Activated naive CD8-positive, alpha-beta T cell treated with anti-CD3 and anti-CD28 coated beads, Interleukin-2, amount 50 U/mL, for 24 hours (primary cell): ENCODE measurements at regions not wholly inside any gene's neighbourhood (a gene's known extent, or its start where the extent isn't known, plus 50 kb on each side); places are given as distances from the start of the nearest gene placed in this dataset.

ENCODE experiments used
- ATAC-seq: fragments of 150-1000 bp; cut with Tn5 transposase; one replicate; pipeline ENCODE4 v1.10.0; 2021
- DNase-seq: peaks from one replicate; pipeline ENCODE4 v3.0.0; 2021
- H3K27ac Mint-ChIP-seq: one replicate; pipeline ENCODE4 v1.8.0; 2021; ENCODE audit warnings: mild to moderate bottlenecking, mixed read lengths
- H3K27me3 Mint-ChIP-seq: one replicate; pipeline ENCODE4 v1.8.0; 2021; ENCODE audit warnings: mixed read lengths
- H3K36me3 Mint-ChIP-seq: one replicate; pipeline ENCODE4 v1.8.0; 2021; ENCODE audit warnings: low read depth, mixed read lengths
- H3K4me1 Mint-ChIP-seq: one replicate; pipeline ENCODE4 v1.8.0; 2021; ENCODE audit warnings: mixed read lengths
- H3K4me3 Mint-ChIP-seq: one replicate; pipeline ENCODE4 v1.8.0; 2021; ENCODE audit warnings: mild to moderate bottlenecking, moderate library complexity, mixed read lengths
- H3K9me3 Mint-ChIP-seq: one replicate; pipeline ENCODE4 v1.8.0; 2021; ENCODE audit warnings: mixed read lengths

GRCh38 chr10:42980553-42981357, 96.1 kb upstream of the RET start:
- no peaks in the 10 kb centered on the region for H3K27me3 Mint-ChIP-seq
- H3K4me3 Mint-ChIP-seq: no peak overlapping the region
- no peaks in the 10 kb centered on the region for H3K4me1 Mint-ChIP-seq
- H3K9me3 Mint-ChIP-seq: no peaks in the 10 kb centered on the region
- H3K27ac Mint-ChIP-seq: no peak overlapping the region
- DNase-seq: no peak
- no peaks in the 10 kb centered on the region for H3K36me3 Mint-ChIP-seq
- no peak for ATAC-seq

- no peak overlapping the region for H3K27ac Mint-ChIP-seq
- ATAC-seq: no peak
- H3K27me3 Mint-ChIP-seq: no peaks in the 10 kb centered on the region
- no peaks in the 10 kb centered on the region for H3K36me3 Mint-ChIP-seq
- DNase-seq: no peak
- no peaks in the 10 kb centered on the region for H3K4me1 Mint-ChIP-seq
- H3K4me3 Mint-ChIP-seq: no peak overlapping the region
- H3K9me3 Mint-ChIP-seq: no peaks in the 10 kb centered on the region
Measured at GRCh38 chr10:42981358-42982236, 95.3 kb upstream of the RET start.

GRCh38 chr10:42982891-42983506, 93.9 kb upstream of the RET start:
- H3K27ac Mint-ChIP-seq: no peak overlapping the region
- peaks cover 1% of the 10 kb centered on the region for H3K4me1 Mint-ChIP-seq
- ATAC-seq: no peak
- DNase-seq: no peak
- H3K9me3 Mint-ChIP-seq: no peaks in the 10 kb centered on the region
- H3K4me3 Mint-ChIP-seq: no peak overlapping the region
- no peaks in the 10 kb centered on the region for H3K36me3 Mint-ChIP-seq
- no peaks in the 10 kb centered on the region for H3K27me3 Mint-ChIP-seq

- Mint-ChIP-seq H3K9me3 (no peaks in the 10 kb centered on the region), H3K36me3 (no peaks in the 10 kb centered on the region), H3K27ac (no peak overlapping the region), H3K4me1 (peaks cover 2% of the 10 kb centered on the region), H3K4me3 (no peak overlapping the region), H3K27me3 (no peaks in the 10 kb centered on the region)
- ATAC-seq: no peak
- no peak for DNase-seq
Measured at GRCh38 chr10:42983591-42983990, 93.3 kb upstream of the RET start.

- H3K27me3 Mint-ChIP-seq: no peaks in the 10 kb centered on the region
- H3K9me3 Mint-ChIP-seq: no peaks in the 10 kb centered on the region
- no peak overlapping the region for H3K4me3 Mint-ChIP-seq
- DNase-seq (no peak), ATAC-seq (no peak)
- peaks cover 7% of the 10 kb centered on the region for H3K4me1 Mint-ChIP-seq
- H3K27ac Mint-ChIP-seq: no peak overlapping the region
- H3K36me3 Mint-ChIP-seq: no peaks in the 10 kb centered on the region
Measured at GRCh38 chr10:42984035-42984610, 92.7 kb upstream of the RET start.

GRCh38 chr10:42984761-42985325, 92.0 kb upstream of the RET start:
- H3K36me3 Mint-ChIP-seq: no peaks in the 10 kb centered on the region
- ATAC-seq (no peak), DNase-seq (no peak)
- H3K4me3 Mint-ChIP-seq: no peak overlapping the region
- H3K27ac Mint-ChIP-seq: no peak overlapping the region
- H3K4me1 Mint-ChIP-seq: peaks cover 12% of the 10 kb centered on the region
- no peaks in the 10 kb centered on the region for H3K9me3 Mint-ChIP-seq
- no peaks in the 10 kb centered on the region for H3K27me3 Mint-ChIP-seq

- no peaks in the 10 kb centered on the region for H3K9me3 Mint-ChIP-seq
- H3K27ac Mint-ChIP-seq: no peak overlapping the region
- ATAC-seq: no peak
- peaks cover 12% of the 10 kb centered on the region for H3K4me1 Mint-ChIP-seq
- H3K27me3 Mint-ChIP-seq: no peaks in the 10 kb centered on the region
- no peak for DNase-seq
- H3K4me3 Mint-ChIP-seq: no peak overlapping the region
- no peaks in the 10 kb centered on the region for H3K36me3 Mint-ChIP-seq
Measured at GRCh38 chr10:42985436-42986316, 91.2 kb upstream of the RET start.

- DNase-seq: no peak
- H3K4me3 Mint-ChIP-seq: no peak overlapping the region
- no peaks in the 10 kb centered on the region for H3K36me3 Mint-ChIP-seq
- no peaks in the 10 kb centered on the region for H3K9me3 Mint-ChIP-seq
- ATAC-seq: no peak
- H3K27ac Mint-ChIP-seq: no peak overlapping the region
- no peaks in the 10 kb centered on the region for H3K27me3 Mint-ChIP-seq
- peaks cover 12% of the 10 kb centered on the region for H3K4me1 Mint-ChIP-seq
Measured at GRCh38 chr10:42986633-42987032, 90.2 kb upstream of the RET start.

- Mint-ChIP-seq H3K4me3 (no peak overlapping the region), H3K36me3 (no peaks in the 10 kb centered on the region), H3K9me3 (no peaks in the 10 kb centered on the region), H3K27me3 (no peaks in the 10 kb centered on the region), H3K27ac (no peak overlapping the region), H3K4me1 (peaks cover 12% of the 10 kb centered on the region)
- ATAC-seq: no peak
- no peak for DNase-seq
Measured at GRCh38 chr10:42987121-42987541, 89.7 kb upstream of the RET start.

GRCh38 chr10:42987575-42987974, 89.3 kb upstream of the RET start:
- Mint-ChIP-seq H3K27ac (no peak overlapping the region), H3K9me3 (no peaks in the 10 kb centered on the region), H3K4me3 (no peak overlapping the region), H3K4me1 (peaks cover 12% of the 10 kb centered on the region), H3K36me3 (no peaks in the 10 kb centered on the region), H3K27me3 (no peaks in the 10 kb centered on the region)
- no peak for DNase-seq
- ATAC-seq: no peak

GRCh38 chr10:42988069-42988468, 88.8 kb upstream of the RET start:
- Mint-ChIP-seq H3K27me3 (no peaks in the 10 kb centered on the region), H3K9me3 (no peaks in the 10 kb centered on the region), H3K27ac (no peak overlapping the region), H3K36me3 (no peaks in the 10 kb centered on the region), H3K4me1 (peaks cover 12% of the 10 kb centered on the region), H3K4me3 (no peak overlapping the region)
- ATAC-seq (no peak), DNase-seq (no peak)

- ATAC-seq (no peak), DNase-seq (peak; percentile 16)
- Mint-ChIP-seq H3K9me3 (no peaks in the 10 kb centered on the region), H3K4me3 (no peak overlapping the region), H3K4me1 (peaks cover 12% of the 10 kb centered on the region), H3K27me3 (no peaks in the 10 kb centered on the region), H3K27ac (no peak overlapping the region), H3K36me3 (no peaks in the 10 kb centered on the region)
Measured at GRCh38 chr10:42988517-42989395, 88.1 kb upstream of the RET start.

GRCh38 chr10:42989481-42989921, 87.4 kb upstream of the RET start:
- H3K27ac Mint-ChIP-seq: no peak overlapping the region
- no peak overlapping the region for H3K4me3 Mint-ChIP-seq
- H3K4me1 Mint-ChIP-seq: peaks cover 12% of the 10 kb centered on the region
- no peaks in the 10 kb centered on the region for H3K27me3 Mint-ChIP-seq
- ATAC-seq (no peak), DNase-seq (no peak)
- no peaks in the 10 kb centered on the region for H3K36me3 Mint-ChIP-seq
- no peaks in the 10 kb centered on the region for H3K9me3 Mint-ChIP-seq
